GM18520 (cell line): ENCODE measurements at regions not wholly inside any gene's neighbourhood (a gene's known extent, or its start where the extent isn't known, plus 50 kb on each side); places are given as distances from the start of the nearest gene placed in this dataset.

Experiments
- ATAC-seq: cut with Tn5 transposase; IDR thresholded peaks from one replicate; pipeline ENCODE4 v1.9.1; 2021; ENCODE audit not compliant: unreplicated experiment

GRCh38 chr6:66402873-66403272 lies 695.8 kb upstream of the EYS start:
- no peak for ATAC-seq

- ATAC-seq = no peak
Observed at GRCh38 chr6:66396549-66396948, 689.5 kb upstream of the EYS start.

GRCh38 chr6:66396145-66396544 lies 689.1 kb upstream of the EYS start:
- no peak for ATAC-seq

GRCh38 chr6:66390393-66390792 lies 683.4 kb upstream of the EYS start:
- no peak for ATAC-seq

- ATAC-seq = no peak
Observed at GRCh38 chr6:66376001-66376400, 669.0 kb upstream of the EYS start.

GRCh38 chr6:66369407-66369806 lies 662.4 kb upstream of the EYS start:
- no peak for ATAC-seq

- ATAC-seq = no peak
Observed at GRCh38 chr6:66362888-66363287, 655.9 kb upstream of the EYS start.

GRCh38 chr6:66361886-66362285 lies 654.9 kb upstream of the EYS start:
- no peak for ATAC-seq

GRCh38 chr6:66357781-66358180 lies 650.8 kb upstream of the EYS start:
- no peak for ATAC-seq

- no peak for ATAC-seq
Observed at GRCh38 chr6:66355471-66355870, 648.4 kb upstream of the EYS start.

GRCh38 chr6:66344796-66345195 lies 637.8 kb upstream of the EYS start:
- ATAC-seq = no peak

GRCh38 chr6:66340736-66341135 lies 633.7 kb upstream of the EYS start:
- no peak for ATAC-seq

GRCh38 chr6:66336176-66336575 lies 629.1 kb upstream of the EYS start:
- ATAC-seq = no peak

GRCh38 chr6:66328200-66328599 lies 621.2 kb upstream of the EYS start:
- no peak for ATAC-seq

- ATAC-seq = no peak
Observed at GRCh38 chr6:66326228-66326627, 619.2 kb upstream of the EYS start.

- no peak for ATAC-seq
Observed at GRCh38 chr6:66321017-66321416, 614.0 kb upstream of the EYS start.

GRCh38 chr6:66307490-66307889 lies 600.5 kb upstream of the EYS start:
- no peak for ATAC-seq

GRCh38 chr6:66291905-66292304 lies 584.9 kb upstream of the EYS start:
- no peak for ATAC-seq

- no peak for ATAC-seq
Observed at GRCh38 chr6:66289889-66290288, 582.9 kb upstream of the EYS start.

- ATAC-seq = no peak
Observed at GRCh38 chr6:66278115-66278514, 571.1 kb upstream of the EYS start.

- ATAC-seq = no peak
Observed at GRCh38 chr6:66277400-66277799, 570.4 kb upstream of the EYS start.

GRCh38 chr6:66265737-66266136 lies 558.7 kb upstream of the EYS start:
- no peak for ATAC-seq

GRCh38 chr6:66264376-66264775 lies 557.4 kb upstream of the EYS start:
- ATAC-seq = no peak
